Suprapubic skin (tissue), 2 donors: ENCODE measurements at regions not wholly inside any gene's neighbourhood (a gene's known extent, or its start where the extent isn't known, plus 50 kb on each side); places are given as distances from the start of the nearest gene placed in this dataset.

Experiments used
- EP300 ChIP-seq: sonication (generic); formaldehyde crosslinking; IDR thresholded peaks from one replicate; pipeline ENCODE4 v1.6.1; 2017; ENCODE audit warnings: antibody characterized with exemption
- POLR2A ChIP-seq, 2 donors: fragments of 450-650 bp; IDR thresholded peaks; one replicate each; pipeline ENCODE4 v1.6.1; 2017; ENCODE audit warnings: antibody characterized with exemption in 2 of 2, mild to moderate bottlenecking in 2 of 2, moderate library complexity in 2 of 2

- no peak for TF ChIP-seq EP300
- TF ChIP-seq POLR2A (IDR thresholded peaks at IDR 0.05): no peak
Measured at GRCh38 chr13:74883834-74884233, 598.1 kb downstream of the TBC1D4 start.
